GM23248 (cell line): ENCODE measurements at regions not wholly inside any gene's neighbourhood (a gene's known extent, or its start where the extent isn't known, plus 50 kb on each side); places are given as distances from the start of the nearest gene placed in this dataset.

Source experiments
- EZH2 ChIP-seq: fragments of 200-600 bp; sonication (generic); IDR thresholded peaks from 2 replicates; pipeline ENCODE4 v1.6.1; 2018; ENCODE audit warnings: antibody characterized with exemption, mild to moderate bottlenecking; ENCODE audit not compliant: insufficient read depth, poor library complexity, severe bottlenecking
- EZH2phosphoT487 ChIP-seq: fragments of 200-600 bp; sonication (generic); IDR thresholded peaks from 2 replicates; pipeline ENCODE4 v1.6.1; 2018; ENCODE audit warnings: antibody characterized with exemption, moderate library complexity, mild to moderate bottlenecking, low read depth; ENCODE audit not compliant: insufficient read depth

GRCh38 chr16:48971571-48972077 is 310.0 kb downstream of the CBLN1 start:
- no peak for TF ChIP-seq EZH2phosphoT487
- TF ChIP-seq EZH2, result no peak
